Amygdala (tissue), 56 donors: ENCODE measurements at regions not wholly inside any gene's neighbourhood (a gene's known extent, or its start where the extent isn't known, plus 50 kb on each side); places are given as distances from the start of the nearest gene placed in this dataset.
"Not testable (repeated sequence)": the region's sequence is repeated elsewhere in the genome, so short reads cannot be mapped to it uniquely, and the experiment has no call there.

Experiments used
- DNase-seq, 56 donors: peaks; one replicate each; lab custom pipeline; 2025; lab: John Stamatoyannopoulos, UW

DNA sequence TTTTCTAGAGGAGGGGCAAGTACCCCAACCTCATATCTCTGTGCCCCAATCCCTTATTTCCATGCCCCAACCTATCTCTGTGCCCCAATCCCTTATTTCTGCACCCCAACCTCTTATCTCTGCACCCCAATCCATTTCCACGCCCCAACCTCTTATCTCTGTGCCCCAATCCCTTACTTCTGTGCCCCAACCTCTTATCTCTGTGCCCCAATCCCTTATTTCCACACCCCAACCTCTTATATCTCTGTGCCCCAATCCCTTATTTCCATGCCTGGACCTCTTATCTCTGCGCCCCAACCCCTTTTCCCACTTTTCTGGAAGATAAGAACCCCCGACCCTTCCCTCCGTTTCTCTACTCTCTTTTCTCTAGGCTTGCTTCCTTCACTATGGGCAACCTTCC is 199.0 kb downstream of the JRKL start:
- DNase-seq, result not testable (repeated sequence)

GRCh38 chr11:96595011-96595410 is 205.2 kb downstream of the JRKL start:
- no peak for DNase-seq

DNA sequence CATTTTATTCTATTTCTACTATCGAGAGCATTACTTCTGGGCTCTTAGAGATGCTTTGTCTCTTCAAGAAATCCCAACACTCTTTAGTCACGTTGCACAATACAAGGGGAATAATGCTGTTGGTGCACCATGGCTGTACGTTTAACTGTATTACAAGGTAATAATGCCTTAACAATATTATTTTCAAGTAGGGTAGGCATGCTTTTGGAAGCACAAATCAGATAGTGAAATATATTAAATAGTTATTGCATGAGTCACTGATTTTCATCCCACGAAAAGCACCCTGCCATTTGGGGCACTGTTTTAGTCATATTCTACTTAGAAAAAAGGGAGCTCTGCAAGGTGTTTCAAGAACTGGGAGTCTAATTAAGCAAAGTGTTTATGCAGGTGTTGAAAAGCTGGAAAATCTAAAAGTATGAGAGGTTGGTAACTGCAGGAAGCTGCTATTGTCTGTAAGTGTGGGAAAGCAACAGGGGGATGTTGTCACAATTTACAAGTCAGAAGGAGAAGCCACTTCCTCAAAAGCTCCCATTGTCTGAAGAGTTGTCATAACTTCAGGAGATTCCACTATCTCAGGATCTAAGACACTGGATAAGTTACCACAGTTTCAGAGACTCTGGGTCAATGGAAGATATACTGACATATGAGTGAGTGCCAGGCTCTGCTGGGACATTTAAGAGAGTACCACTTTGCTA is 218.2 kb downstream of the JRKL start:
- DNase-seq, result no peak

GRCh38 chr11:96614101-96614500 is 224.3 kb downstream of the JRKL start:
- no peak for DNase-seq

DNA sequence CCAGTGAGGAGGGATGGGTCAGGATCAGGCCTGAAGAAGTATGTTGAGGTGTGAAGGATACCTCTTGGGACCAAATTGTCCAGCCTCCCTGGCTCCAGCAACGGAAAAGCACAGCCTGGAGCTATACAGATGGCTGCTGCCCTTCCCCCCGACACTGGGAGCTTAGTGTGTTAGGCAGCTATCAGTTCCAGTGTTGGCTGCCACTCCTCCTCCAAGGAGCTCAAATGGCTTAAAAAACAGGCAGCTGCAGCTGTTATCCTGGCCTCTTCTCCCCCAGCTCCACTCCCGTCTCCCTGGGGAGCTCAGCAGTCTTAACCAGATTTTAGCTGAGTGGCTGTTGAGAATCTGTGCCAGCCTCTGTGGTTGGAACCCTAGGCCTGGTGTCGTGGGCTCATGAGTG is 225.0 kb downstream of the JRKL start:
- no peak for DNase-seq

- no peak for DNase-seq
These were observed 230.7 kb downstream of the JRKL start for GRCh38 chr11:96620464-96621044.

DNA sequence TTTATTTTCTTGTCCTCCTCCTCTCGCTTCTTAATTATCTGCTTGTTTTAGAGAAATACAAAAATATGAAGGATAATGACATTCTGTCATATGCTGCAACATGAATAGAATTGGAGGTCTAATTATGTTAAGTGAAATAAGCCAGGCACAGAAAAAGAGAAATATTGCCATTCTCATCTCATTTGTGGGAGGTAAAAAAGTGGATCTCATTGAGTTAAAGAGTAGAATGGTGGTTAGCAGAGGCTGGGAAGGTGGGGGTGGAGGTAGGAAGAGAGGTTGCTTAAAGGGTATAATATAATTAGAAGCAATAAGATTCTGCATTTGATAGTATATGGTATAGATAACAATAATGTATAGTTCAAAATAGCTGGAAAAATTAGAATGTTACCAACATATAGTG is 231.3 kb downstream of the JRKL start:
- DNase-seq, result no peak

- DNase-seq, result no peak
These were observed 232.3 kb downstream of the JRKL start for GRCh38 chr11:96622026-96622634.

GRCh38 chr11:96624126-96624525 is 234.3 kb downstream of the JRKL start:
- no peak for DNase-seq

GRCh38 chr11:96627376-96627775 is 237.6 kb downstream of the JRKL start:
- no peak for DNase-seq

DNA sequence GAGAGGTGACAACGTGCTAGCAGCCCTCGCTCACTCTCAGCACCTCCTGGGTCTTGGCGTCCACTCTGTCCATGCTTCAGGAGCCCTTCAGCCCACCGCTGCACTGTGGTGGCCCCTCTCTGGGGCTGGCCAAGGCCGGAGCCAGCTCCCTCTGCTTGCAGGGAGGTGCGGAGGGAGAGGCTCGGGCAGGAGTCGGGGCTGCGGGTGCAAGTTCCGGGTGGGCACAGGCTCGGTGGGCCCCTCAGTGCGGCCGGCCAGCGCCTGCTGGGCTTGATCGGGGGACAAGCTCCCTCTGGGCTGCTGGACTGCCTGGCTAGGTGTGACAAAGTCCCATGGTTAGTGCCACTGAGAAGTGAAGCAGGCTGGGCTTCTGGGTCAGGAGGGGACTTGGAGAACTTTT is 245.8 kb downstream of the JRKL start:
- no peak for DNase-seq

DNA sequence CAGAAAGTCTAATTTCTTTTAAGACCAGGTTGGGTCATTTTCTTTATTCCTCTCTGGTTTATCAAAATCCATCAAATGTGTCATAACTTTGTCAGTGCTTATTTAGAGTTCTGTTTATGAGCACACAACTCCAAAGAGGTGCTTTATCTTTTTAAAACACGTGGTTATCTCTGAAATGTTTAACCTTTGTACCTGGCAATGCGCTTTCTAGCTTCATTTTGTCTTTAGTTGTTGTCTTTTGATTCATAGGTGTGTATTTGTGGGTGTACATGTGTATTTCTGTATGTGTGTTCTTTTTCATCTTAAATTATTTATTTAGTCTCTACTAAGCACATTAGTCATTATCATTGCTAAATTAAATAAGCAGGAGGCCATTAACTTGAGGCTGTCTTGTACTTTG is 251.4 kb downstream of the JRKL start:
- no peak for DNase-seq

- DNase-seq, result no peak
These were observed 252.8 kb downstream of the JRKL start for GRCh38 chr11:96642583-96642982.

DNA sequence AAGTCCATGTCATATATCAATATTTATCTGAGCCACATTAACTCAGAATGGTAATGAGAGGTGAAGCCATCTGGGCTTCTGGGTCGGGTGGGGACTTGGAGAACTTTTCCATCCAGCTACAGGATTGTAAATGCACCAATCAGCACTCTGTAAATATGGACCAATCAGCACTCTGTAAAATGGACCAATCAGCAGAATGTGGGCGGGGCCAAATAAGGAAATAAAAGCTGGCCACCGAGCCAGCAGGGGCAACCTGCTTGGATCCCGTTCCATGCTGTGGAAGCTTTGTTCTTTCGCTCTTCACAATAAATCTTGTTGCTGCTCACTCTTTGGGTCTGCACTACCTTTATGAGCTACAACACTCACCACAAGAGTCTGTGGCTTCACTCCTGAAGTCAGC is 253.4 kb downstream of the JRKL start:
- no peak for DNase-seq

- no peak for DNase-seq
These were observed 257.8 kb downstream of the JRKL start for GRCh38 chr11:96647621-96648020.

DNA sequence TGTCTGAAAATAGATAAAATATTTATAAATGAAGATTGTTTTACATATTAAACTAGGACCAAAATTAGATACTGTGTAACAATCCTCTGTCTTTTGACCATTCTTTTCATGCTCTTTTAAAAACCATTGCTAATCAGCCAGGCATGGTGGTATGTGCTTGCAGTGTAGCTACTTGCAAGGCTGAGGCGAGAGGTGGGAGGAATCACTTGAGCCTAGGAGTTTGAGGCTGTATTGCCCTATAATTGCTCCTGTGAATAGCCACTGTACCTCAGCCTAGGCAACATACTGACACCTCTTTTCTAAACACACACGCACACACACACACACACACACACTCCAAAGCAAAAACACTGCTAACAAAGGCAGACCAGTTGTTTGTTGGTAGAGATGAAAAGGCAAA is 259.2 kb downstream of the JRKL start:
- DNase-seq, result no peak

- DNase-seq, result no peak
These were observed 262.7 kb downstream of the JRKL start for GRCh38 chr11:96652516-96652915.

- DNase-seq, result no peak
These were observed 265.7 kb downstream of the JRKL start for GRCh38 chr11:96655474-96655873.

GRCh38 chr11:96658436-96658835 is 268.6 kb downstream of the JRKL start:
- DNase-seq, result no peak

GRCh38 chr11:96664110-96664509 is 274.3 kb downstream of the JRKL start:
- no peak for DNase-seq

- no peak for DNase-seq
These were observed 290.6 kb downstream of the JRKL start for GRCh38 chr11:96680211-96681018.
